IMR-90 (cell line): ENCODE measurements at regions not wholly inside any gene's neighbourhood (a gene's known extent, or its start where the extent isn't known, plus 50 kb on each side); places are given as distances from the start of the nearest gene placed in this dataset.

Experiments used
- ATAC-seq: fragments of 200-7000 bp; cut with Tn5 transposase; 2 replicates; pipeline ENCODE4 v1.9.1; 2020; ENCODE audit warnings: low read depth, mild to moderate bottlenecking, moderate library complexity
- BruUV-seq: library from RNA; stranded (reverse); fragments of 400-500 nt; replicated peaks from 2 replicates; lab custom pipeline; 2021; lab: Mats Ljungman, UMichigan
- CTCF ChIA-PET: fragments of 300-600 bp; formaldehyde crosslinking; extraction: SDS; loops from one replicate; lab custom pipeline; 2021; ENCODE audit warnings: antibody characterized with exemption; lab: Yijun Ruan, JAX
- POLR2A ChIA-PET: fragments of 300-600 bp; sonication (Branson Sonifier 250); formaldehyde crosslinking; loops from one replicate; lab custom pipeline; 2022; ENCODE audit warnings: antibody characterized with exemption; ENCODE audit not compliant: unreplicated experiment; lab: Charles Lee
- DNase-seq: peaks from one replicate; pipeline ENCODE4 v3.0.0; 2013
- H2AFZ ChIP-seq: replicated peaks from 2 replicates; pipeline ENCODE3; 2013; ENCODE audit warnings: low read length, mild to moderate bottlenecking; ENCODE audit not compliant: poor library complexity
- H2AK5ac ChIP-seq: 2 replicates; pipeline ENCODE4 v1.6.1; 2013; ENCODE audit warnings: low read depth, low read length, inconsistent platforms
- H2AK9ac ChIP-seq: replicated peaks from 2 replicates; pipeline ENCODE3; 2013; ENCODE audit warnings: mild to moderate bottlenecking, low read depth, low read length, moderate library complexity; ENCODE audit not compliant: poor library complexity
- H2BK120ac ChIP-seq: 2 replicates; pipeline ENCODE4 v1.6.1; 2013; ENCODE audit warnings: low read depth, low read length, inconsistent platforms
- H2BK15ac ChIP-seq: 3 replicates; pipeline ENCODE4 v1.6.1; 2013; ENCODE audit warnings: low read depth, low read length, inconsistent platforms
- H2BK20ac ChIP-seq: 2 replicates; pipeline ENCODE4 v1.6.1; 2013; ENCODE audit warnings: low read depth, mild to moderate bottlenecking, inconsistent platforms, low read length, moderate library complexity
- H2BK5ac ChIP-seq: 2 replicates; pipeline ENCODE4 v1.6.1; 2013; ENCODE audit warnings: mild to moderate bottlenecking, low read depth, low read length, inconsistent platforms; ENCODE audit not compliant: poor library complexity, severe bottlenecking
- H3K14ac ChIP-seq: replicated peaks from 2 replicates; pipeline ENCODE4 v1.6.1; 2013; ENCODE audit warnings: low read depth, low read length, inconsistent platforms
- H3K18ac ChIP-seq: 2 replicates; pipeline ENCODE4 v1.6.1; 2013; ENCODE audit warnings: low read depth, low read length, control low read depth
- H3K23ac ChIP-seq: 2 replicates; pipeline ENCODE4 v1.6.1; 2013; ENCODE audit warnings: low read depth, low read length, inconsistent platforms
- H3K27ac ChIP-seq: 2 replicates; pipeline ENCODE4 v1.5.1; 2013; ENCODE audit warnings: mild to moderate bottlenecking, control low read depth, low read length; ENCODE audit not compliant: insufficient read depth
- H3K27me3 ChIP-seq: 2 replicates; pipeline ENCODE4 v1.6.1; 2013; ENCODE audit warnings: low read length; ENCODE audit not compliant: control insufficient read depth, insufficient read depth
- H3K36me3 ChIP-seq: 2 replicates; pipeline ENCODE4 v1.6.1; 2013; ENCODE audit warnings: low read length, mixed read lengths; ENCODE audit not compliant: control insufficient read depth, insufficient read depth
- H3K4ac ChIP-seq: 2 replicates; pipeline ENCODE4 v1.6.1; 2013; ENCODE audit warnings: low read depth, low read length, inconsistent platforms
- H3K4me1 ChIP-seq: 2 replicates; pipeline ENCODE4 v1.6.1; 2013; ENCODE audit warnings: low read length, mixed read lengths; ENCODE audit not compliant: control insufficient read depth, insufficient read depth
- H3K4me2 ChIP-seq: 2 replicates; pipeline ENCODE4 v1.6.1; 2013; ENCODE audit warnings: low read depth, mild to moderate bottlenecking, control low read depth, low read length, moderate library complexity
- H3K4me3 ChIP-seq: 2 replicates; pipeline ENCODE4 v1.5.1; 2013; ENCODE audit warnings: low read depth, mild to moderate bottlenecking, control low read depth, low read length, moderate library complexity; ENCODE audit not compliant: insufficient read depth
- H3K56ac ChIP-seq: 2 replicates; pipeline ENCODE4 v1.6.1; 2013; ENCODE audit warnings: low read length, inconsistent platforms; ENCODE audit not compliant: insufficient read depth; ENCODE audit errors: extremely low read depth
- H3K79me1 ChIP-seq, 2 experiments: 2 replicates each; pipeline ENCODE4 v1.6.1; 2013; ENCODE audit warnings: low read length in 2 of 2, inconsistent platforms in 1 of 2, low read depth in 1 of 2
- H3K9ac ChIP-seq: 2 replicates; pipeline ENCODE4 v1.6.1; 2013; ENCODE audit warnings: low read depth, low read length, control low read depth
- H3K9me1 ChIP-seq: 2 replicates; pipeline ENCODE4 v1.6.1; 2013; ENCODE audit warnings: low read length, inconsistent platforms; ENCODE audit not compliant: insufficient read depth
- H3K9me3 ChIP-seq: 2 replicates; pipeline ENCODE4 v1.6.1; 2013; ENCODE audit warnings: low read length; ENCODE audit not compliant: control insufficient read depth, insufficient read depth
- H4K20me1 ChIP-seq: 2 replicates; pipeline ENCODE4 v1.6.1; 2013; ENCODE audit warnings: low read length, inconsistent platforms; ENCODE audit not compliant: insufficient read depth
- H4K5ac ChIP-seq: 2 replicates; pipeline ENCODE4 v1.6.1; 2013; ENCODE audit warnings: mild to moderate bottlenecking, low read depth, low read length, control low read depth
- H4K8ac ChIP-seq, 2 experiments: 2 replicates each; pipeline ENCODE4 v1.6.1; 2013; ENCODE audit warnings: low read depth in 2 of 2, low read length in 2 of 2, control low read depth in 1 of 2, inconsistent platforms in 1 of 2
- H4K91ac ChIP-seq: 2 replicates; pipeline ENCODE4 v1.6.1; 2013; ENCODE audit warnings: low read depth, low read length, inconsistent platforms; ENCODE audit not compliant: insufficient read depth
- BHLHE40 ChIP-seq: fragments of 150-350 bp; IDR thresholded peaks from 2 replicates; pipeline ENCODE4 v1.6.1; 2016; ENCODE audit warnings: mild to moderate bottlenecking, low read depth, low read length
- FOS ChIP-seq: fragments of 150-350 bp; IDR thresholded peaks from 2 replicates; pipeline ENCODE4 v1.6.1; 2016; ENCODE audit warnings: low read depth, low read length
- MXI1 ChIP-seq: IDR thresholded peaks from 2 replicates; pipeline ENCODE4 v1.6.1; 2012; ENCODE audit warnings: low read depth, mild to moderate bottlenecking, low read length, moderate library complexity, borderline replicate concordance
- NFE2L2 ChIP-seq: fragments of 150-350 bp; IDR thresholded peaks from 2 replicates; pipeline ENCODE4 v1.6.1; 2016; ENCODE audit warnings: low read depth, mild to moderate bottlenecking, low read length
- WGBS, 2 experiments: methylation state at CpG; one replicate each; pipeline versions ENCODE4 v1.1.5 to v1.1.7; 2013; ENCODE audit warnings: missing lambda C conversion rate in 2 of 2; ENCODE audit not compliant: insufficient read length in 1 of 2; ENCODE audit errors: extremely low coverage in 2 of 2; 5-methylcytosine and 5-hydroxymethylcytosine counted together
- dilution Hi-C: fragments of 300-500 bp; cut with HindIII; formaldehyde crosslinking; loops from one replicate; pipeline ENCODE4 v1.14.3; 2018; ENCODE audit warnings: low sequenced_read_pairs; ENCODE audit not compliant: unreplicated experiment
- in situ Hi-C: fragments of 300-500 bp; cut with MboI; formaldehyde crosslinking; loops from 3 replicates; pipeline ENCODE4 v1.14.3; 2019; ENCODE audit warnings: low sequenced_read_pairs, inconsistent platforms, mixed read lengths
- intact Hi-C: fragments of 100-400 bp; cut with micrococcal nuclease; formaldehyde crosslinking; loops from 2 replicates; pipeline ENCODE4 v1.10.0; 2022
- TF ChIP-seq, protein P1 (sequence below): conservative IDR thresholded peaks from 2 replicates; pipeline ENCODE4 v1.5.1; 2012; ENCODE audit warnings: mild to moderate bottlenecking, low read depth, low read length, improper control_type of control experiment
- TF ChIP-seq, protein P2 (sequence below): fragments of 150-350 bp; IDR thresholded peaks from 2 replicates; pipeline ENCODE4 v1.6.1; 2017; ENCODE audit warnings: mild to moderate bottlenecking, antibody characterized with exemption, low read length, low read depth

DNA sequence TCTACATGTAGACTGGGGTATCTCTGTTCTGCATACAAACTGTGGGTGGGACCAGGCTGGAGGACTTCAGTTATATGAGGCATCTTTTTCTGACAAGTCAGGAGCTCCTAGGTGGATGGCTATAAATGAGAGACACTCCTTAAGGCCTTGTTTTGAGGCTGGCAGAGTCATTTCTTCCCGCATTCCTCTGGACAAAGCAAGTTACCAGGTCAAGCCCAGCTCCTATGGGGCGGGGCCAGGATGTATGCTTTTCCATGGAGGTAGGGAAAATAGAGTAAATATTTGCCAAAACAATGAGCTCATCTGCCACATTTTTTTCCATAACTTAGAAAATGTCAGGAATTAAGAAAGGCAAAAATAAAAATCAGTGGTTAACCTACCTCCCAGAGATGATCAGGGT lies 283.4 kb downstream of the GPR37 start:
- Histone ChIP-seq H3K4ac (no peak overlapping the region), H3K36me3 (no peaks in the 10 kb centered on the region), H4K5ac (no peak overlapping the region), H3K9ac (no peak overlapping the region), H2BK5ac (no peak overlapping the region), H3K14ac (no peak overlapping the region), H3K4me3 (no peak overlapping the region), H2BK15ac (no peak overlapping the region), H4K20me1 (no peaks in the 10 kb centered on the region), H3K4me2 (no peak overlapping the region), H2BK20ac (no peak overlapping the region), H3K56ac (no peak overlapping the region), H3K27me3 (no peaks in the 10 kb centered on the region), H3K9me1 (no peaks in the 10 kb centered on the region), H4K8ac (no peak overlapping the region), H2AK5ac (no peak overlapping the region), H3K79me1 (no peaks in the 10 kb centered on the region), H2AK9ac (no peak overlapping the region), H2BK120ac (no peak overlapping the region), H3K18ac (no peak overlapping the region), H2AFZ (no peak overlapping the region), H3K27ac (no peak overlapping the region), H3K4me1 (no peaks in the 10 kb centered on the region), H3K9me3 (no peaks in the 10 kb centered on the region), H3K23ac (no peak overlapping the region), H4K91ac (no peak overlapping the region)
- DNase-seq (no peak), ATAC-seq (no peak)
- ChIA-PET POLR2A (no interaction called here), CTCF (no interaction called here)
- dilution Hi-C loops = no loop called here
- TF ChIP-seq, protein P1, sequence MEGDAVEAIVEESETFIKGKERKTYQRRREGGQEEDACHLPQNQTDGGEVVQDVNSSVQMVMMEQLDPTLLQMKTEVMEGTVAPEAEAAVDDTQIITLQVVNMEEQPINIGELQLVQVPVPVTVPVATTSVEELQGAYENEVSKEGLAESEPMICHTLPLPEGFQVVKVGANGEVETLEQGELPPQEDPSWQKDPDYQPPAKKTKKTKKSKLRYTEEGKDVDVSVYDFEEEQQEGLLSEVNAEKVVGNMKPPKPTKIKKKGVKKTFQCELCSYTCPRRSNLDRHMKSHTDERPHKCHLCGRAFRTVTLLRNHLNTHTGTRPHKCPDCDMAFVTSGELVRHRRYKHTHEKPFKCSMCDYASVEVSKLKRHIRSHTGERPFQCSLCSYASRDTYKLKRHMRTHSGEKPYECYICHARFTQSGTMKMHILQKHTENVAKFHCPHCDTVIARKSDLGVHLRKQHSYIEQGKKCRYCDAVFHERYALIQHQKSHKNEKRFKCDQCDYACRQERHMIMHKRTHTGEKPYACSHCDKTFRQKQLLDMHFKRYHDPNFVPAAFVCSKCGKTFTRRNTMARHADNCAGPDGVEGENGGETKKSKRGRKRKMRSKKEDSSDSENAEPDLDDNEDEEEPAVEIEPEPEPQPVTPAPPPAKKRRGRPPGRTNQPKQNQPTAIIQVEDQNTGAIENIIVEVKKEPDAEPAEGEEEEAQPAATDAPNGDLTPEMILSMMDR = no peak
- no peak for TF ChIP-seq MXI1
- TF ChIP-seq FOS = no peak
- TF ChIP-seq, protein P2, sequence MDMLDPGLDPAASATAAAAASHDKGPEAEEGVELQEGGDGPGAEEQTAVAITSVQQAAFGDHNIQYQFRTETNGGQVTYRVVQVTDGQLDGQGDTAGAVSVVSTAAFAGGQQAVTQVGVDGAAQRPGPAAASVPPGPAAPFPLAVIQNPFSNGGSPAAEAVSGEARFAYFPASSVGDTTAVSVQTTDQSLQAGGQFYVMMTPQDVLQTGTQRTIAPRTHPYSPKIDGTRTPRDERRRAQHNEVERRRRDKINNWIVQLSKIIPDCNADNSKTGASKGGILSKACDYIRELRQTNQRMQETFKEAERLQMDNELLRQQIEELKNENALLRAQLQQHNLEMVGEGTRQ = no peak
- no peak for TF ChIP-seq NFE2L2
- TF ChIP-seq BHLHE40 = no peak
- no TSS peak for BruUV-seq
- no CpG with 5 or more reads among the region's 2 CpGs for WGBS, 2 experiments
- in situ Hi-C loops = no loop called here
- intact Hi-C loops = no loop called here
